Ovary (tissue), 7 donors: ENCODE measurements at regions not wholly inside any gene's neighbourhood (a gene's known extent, or its start where the extent isn't known, plus 50 kb on each side); places are given as distances from the start of the nearest gene placed in this dataset.

Source experiments
- DNase-seq, 5 donors: peaks; one replicate each; pipeline ENCODE4 v3.0.0-alpha.2; 2019 to 2020
- H3K27ac ChIP-seq, 2 donors: fragments of 200-600 bp; one replicate each; pipeline versions ENCODE4 v1.5.1 to v1.8.0; 2019 to 2022
- H3K27me3 ChIP-seq: fragments of 200-600 bp; one replicate; pipeline ENCODE4 v1.8.0; 2022
- H3K36me3 ChIP-seq: fragments of 200-600 bp; sonication (generic); one replicate; pipeline ENCODE4 v1.5.1; 2019
- H3K4me1 ChIP-seq: one replicate; pipeline ENCODE4 v1.8.1; 2013; ENCODE audit warnings: mild to moderate bottlenecking, moderate library complexity; ENCODE audit not compliant: insufficient read depth
- H3K4me3 ChIP-seq: fragments of 200-600 bp; sonication (generic); one replicate; pipeline ENCODE4 v1.5.1; 2017
- H3K9me3 ChIP-seq, 2 donors: fragments of 200-600 bp in 1 of 2; sonication (generic) in 1 of 2; one replicate each; pipeline versions ENCODE4 v1.5.1 to v1.8.1; 2013 to 2019; ENCODE audit warnings: mild to moderate bottlenecking in 1 of 2, moderate library complexity in 1 of 2
- EP300 ChIP-seq: sonication (generic); formaldehyde crosslinking; IDR thresholded peaks from one replicate; pipeline ENCODE4 v1.6.1; 2017; ENCODE audit warnings: antibody characterized with exemption
- POLR2A ChIP-seq: fragments of 450-650 bp; IDR thresholded peaks from one replicate; pipeline ENCODE4 v1.6.1; 2017; ENCODE audit warnings: antibody characterized with exemption, mild to moderate bottlenecking, moderate library complexity
- WGBS, 3 donors: extraction: QIAGEN DNeasy Blood & Tissue Kit in 1 of 3; methylation state at CpG; one replicate each; pipeline versions ENCODE4 v1.1.5 to v1.1.7; 2013 to 2017; 5-methylcytosine and 5-hydroxymethylcytosine counted together
- intact Hi-C, 4 donors: fragments of 100-400 bp; cut with DNase I; formaldehyde crosslinking; loops; one replicate each; pipeline versions ENCODE4 v1.11.0 to v1.15.1; 2022 to 2023
- TF ChIP-seq, protein P1 (sequence below), 3 donors: fragments of 450-650 bp in 2 of 3; fragments of 200-600 bp in 1 of 3; IDR thresholded peaks; one replicate each; pipeline versions ENCODE4 v1.5.1 to v1.8.0; 2016 to 2022; ENCODE audit warnings: antibody characterized with exemption in 3 of 3, mild to moderate bottlenecking in 1 of 3
- donor health status: DM: no; HTN: no; CAD: no; lungs with moderate emphysema.
- donor health status: DM: no; HTN: no; CAD: no.
- donor health status: Bipolar disorder and iron deficiency.
- donor health status: DM: no; HTN: no; CAD: no.
- donor health status: DM: yes; HTN: yes; CAD: no.

GRCh38 chr14:42719391-42719790 is 1112.7 kb downstream of the LRFN5 start:
- H3K4me1 ChIP-seq = no peaks in the 10 kb centered on the region
- H3K9me3 ChIP-seq = no peaks in the 10 kb centered on the region
- H3K27ac ChIP-seq = no peak overlapping the region
- no peak for DNase-seq
- 33 to 80% (median 78%) methylated on average over 1 of the region's 1 CpG for WGBS, 3 donors
- TF ChIP-seq EP300 (no peak), POLR2A (no peak)
- TF ChIP-seq, protein P1, sequence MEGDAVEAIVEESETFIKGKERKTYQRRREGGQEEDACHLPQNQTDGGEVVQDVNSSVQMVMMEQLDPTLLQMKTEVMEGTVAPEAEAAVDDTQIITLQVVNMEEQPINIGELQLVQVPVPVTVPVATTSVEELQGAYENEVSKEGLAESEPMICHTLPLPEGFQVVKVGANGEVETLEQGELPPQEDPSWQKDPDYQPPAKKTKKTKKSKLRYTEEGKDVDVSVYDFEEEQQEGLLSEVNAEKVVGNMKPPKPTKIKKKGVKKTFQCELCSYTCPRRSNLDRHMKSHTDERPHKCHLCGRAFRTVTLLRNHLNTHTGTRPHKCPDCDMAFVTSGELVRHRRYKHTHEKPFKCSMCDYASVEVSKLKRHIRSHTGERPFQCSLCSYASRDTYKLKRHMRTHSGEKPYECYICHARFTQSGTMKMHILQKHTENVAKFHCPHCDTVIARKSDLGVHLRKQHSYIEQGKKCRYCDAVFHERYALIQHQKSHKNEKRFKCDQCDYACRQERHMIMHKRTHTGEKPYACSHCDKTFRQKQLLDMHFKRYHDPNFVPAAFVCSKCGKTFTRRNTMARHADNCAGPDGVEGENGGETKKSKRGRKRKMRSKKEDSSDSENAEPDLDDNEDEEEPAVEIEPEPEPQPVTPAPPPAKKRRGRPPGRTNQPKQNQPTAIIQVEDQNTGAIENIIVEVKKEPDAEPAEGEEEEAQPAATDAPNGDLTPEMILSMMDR (IDR thresholded peaks at IDR 0.05) = no peak
- no peak overlapping the region for H3K4me3 ChIP-seq
- intact Hi-C loops = no loop called here
- no peaks in the 10 kb centered on the region for H3K36me3 ChIP-seq
- H3K27me3 ChIP-seq = no peaks in the 10 kb centered on the region

DNA sequence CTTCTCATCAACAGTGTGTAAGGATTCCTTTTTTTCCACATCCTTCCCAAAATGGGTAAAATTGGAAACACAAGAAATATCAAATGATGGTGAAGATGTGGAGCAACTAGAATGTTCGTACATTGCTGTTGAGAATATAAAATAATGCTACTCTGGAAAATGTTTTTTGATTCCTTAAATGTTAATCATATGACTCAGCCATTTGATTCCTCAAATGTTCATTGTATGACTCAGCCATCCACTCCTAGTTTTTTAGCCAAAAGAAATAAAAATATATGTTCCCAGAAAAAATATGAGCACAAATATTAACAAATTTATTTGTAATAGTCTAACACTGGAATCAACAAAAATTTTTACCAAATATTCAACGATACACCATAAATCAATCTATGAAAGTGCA is 1108.6 kb downstream of the LRFN5 start:
- WGBS, 3 donors = 63 to 78% (median 73%) methylated on average over 2 of the region's 2 CpGs
- no peak overlapping the region for H3K27ac ChIP-seq
- DNase-seq = no peak
- H3K4me3 ChIP-seq = no peak overlapping the region
- no peaks in the 10 kb centered on the region for H3K4me1 ChIP-seq
- intact Hi-C loops = no loop called here
- H3K36me3 ChIP-seq = no peaks in the 10 kb centered on the region
- no peaks in the 10 kb centered on the region for H3K9me3 ChIP-seq
- H3K27me3 ChIP-seq = no peaks in the 10 kb centered on the region
- TF ChIP-seq POLR2A (no peak), EP300 (no peak)
- TF ChIP-seq, protein P1 (IDR thresholded peaks at IDR 0.05) = no peak

DNA sequence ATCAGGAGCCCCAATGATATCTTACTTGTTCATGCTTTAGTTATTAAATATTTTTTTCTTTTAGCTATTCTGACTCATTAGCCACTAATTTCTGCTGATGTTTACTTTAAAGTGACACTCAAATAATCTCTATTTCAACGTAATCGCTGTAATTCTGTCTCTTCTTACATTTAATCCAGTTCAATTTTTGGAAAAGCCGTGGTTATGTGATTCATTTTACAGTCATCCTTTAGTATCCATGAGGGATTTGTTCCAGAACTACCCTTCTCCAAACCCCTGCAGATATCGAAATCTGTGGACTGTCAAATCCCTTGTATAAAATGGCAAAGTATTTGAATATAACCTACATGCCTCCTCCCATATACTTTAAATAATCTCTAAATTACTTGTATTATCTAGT is 1103.4 kb downstream of the LRFN5 start:
- H3K9me3 ChIP-seq = no peaks in the 10 kb centered on the region
- H3K27me3 ChIP-seq = no peaks in the 10 kb centered on the region
- no peaks in the 10 kb centered on the region for H3K4me1 ChIP-seq
- no peak overlapping the region for H3K4me3 ChIP-seq
- 87 to 93% (median 90%) methylated on average over 4 of the region's 4 CpGs for WGBS, 3 donors
- intact Hi-C loops = no loop called here
- DNase-seq = no peak
- H3K36me3 ChIP-seq = no peaks in the 10 kb centered on the region
- no peak for TF ChIP-seq POLR2A
- TF ChIP-seq, protein P1 (IDR thresholded peaks at IDR 0.05) = no peak
- TF ChIP-seq EP300 = no peak
- no peak overlapping the region for H3K27ac ChIP-seq

GRCh38 chr14:42703501-42703900 is 1096.8 kb downstream of the LRFN5 start:
- H3K4me1 ChIP-seq = no peaks in the 10 kb centered on the region
- H3K9me3 ChIP-seq = no peaks in the 10 kb centered on the region
- no peaks in the 10 kb centered on the region for H3K27me3 ChIP-seq
- H3K4me3 ChIP-seq = no peak overlapping the region
- no peaks in the 10 kb centered on the region for H3K36me3 ChIP-seq
- H3K27ac ChIP-seq = no peak overlapping the region
- WGBS, 3 donors = 70 to 76% (median 75%) methylated on average over 1 of the region's 1 CpG
- intact Hi-C loops = no loop called here
- no peak for TF ChIP-seq EP300
- TF ChIP-seq, protein P1 (IDR thresholded peaks at IDR 0.05) = no peak
- no peak for TF ChIP-seq POLR2A
- no peak for DNase-seq

DNA sequence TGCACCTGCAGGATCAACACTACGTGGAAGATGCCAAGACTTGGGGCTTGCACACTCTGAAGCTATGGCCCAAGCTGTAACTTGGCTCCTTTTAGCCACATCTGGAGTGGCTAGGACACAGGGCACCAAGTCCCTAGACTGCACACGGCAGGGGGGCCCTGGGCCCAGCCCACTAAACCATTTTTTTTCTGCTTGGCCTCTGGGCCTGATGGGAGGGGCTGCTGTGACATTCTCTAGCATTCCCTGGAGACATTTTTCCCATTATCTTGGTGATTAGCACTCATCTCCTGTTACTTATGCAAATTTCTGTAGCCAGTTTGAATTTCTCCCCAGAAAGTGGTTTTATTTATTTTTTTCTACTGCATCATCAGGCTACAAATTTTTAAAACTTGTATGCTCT is 1080.7 kb downstream of the LRFN5 start:
- H3K36me3 ChIP-seq = no peaks in the 10 kb centered on the region
- no peak for DNase-seq
- 69 to 80% (median 71%) methylated on average over 2 of the region's 2 CpGs for WGBS, 3 donors
- TF ChIP-seq, protein P1 (IDR thresholded peaks at IDR 0.05) = no peak
- no peak for TF ChIP-seq POLR2A
- TF ChIP-seq EP300 = no peak
- no peaks in the 10 kb centered on the region for H3K9me3 ChIP-seq
- H3K27me3 ChIP-seq = no peaks in the 10 kb centered on the region
- no peak overlapping the region for H3K27ac ChIP-seq
- intact Hi-C loops = no loop called here
- no peaks in the 10 kb centered on the region for H3K4me1 ChIP-seq
- H3K4me3 ChIP-seq = no peak overlapping the region
